ENCODE measurements at regions not wholly inside any gene's neighbourhood (a gene's known extent, or its start where the extent isn't known, plus 50 kb on each side); places are given as distances from the start of the nearest gene placed in this dataset.

DNA sequence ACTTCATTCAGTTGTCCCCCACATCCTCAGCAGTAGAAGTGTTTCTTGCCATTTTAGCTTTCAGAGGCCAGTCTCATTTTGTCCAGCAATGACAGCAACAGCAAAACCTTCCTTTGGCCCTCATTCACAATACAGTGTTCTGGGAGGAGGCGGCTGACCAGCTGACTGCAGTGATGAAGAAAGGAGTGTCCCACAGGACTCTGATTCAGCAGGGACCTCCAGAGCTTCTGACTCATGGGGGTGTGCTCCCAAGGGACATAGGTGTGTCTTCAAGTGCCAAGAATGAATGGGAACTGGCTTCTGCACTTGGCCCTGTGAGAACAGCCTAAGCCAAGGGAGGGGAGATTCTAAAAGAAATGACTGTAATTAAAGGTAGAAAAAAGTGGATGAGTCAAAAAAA, 147.0 kb upstream of the PELI1 start:
- Histone ChIP-seq H3K27me3 (no peaks in the 10 kb centered on the region), H3K36me3 (no peaks in the 10 kb centered on the region), H3K27ac (no peak overlapping the region), H3K4me3 (no peak overlapping the region), H3K9me3 (ENCODE audit: low read depth) (no peaks in the 10 kb centered on the region), H3K4me1 (ENCODE audit: low read depth) (no peaks in the 10 kb centered on the region)
- no peak for TF ChIP-seq CTCF (IDR thresholded peaks at IDR 0.05; ENCODE audit: low read depth, low read length)
- DNase-seq (ENCODE audit: low read depth in 1 of 2, low spot score in 1 of 2), result peak in 1 of 2 donors; percentile 72

DNA sequence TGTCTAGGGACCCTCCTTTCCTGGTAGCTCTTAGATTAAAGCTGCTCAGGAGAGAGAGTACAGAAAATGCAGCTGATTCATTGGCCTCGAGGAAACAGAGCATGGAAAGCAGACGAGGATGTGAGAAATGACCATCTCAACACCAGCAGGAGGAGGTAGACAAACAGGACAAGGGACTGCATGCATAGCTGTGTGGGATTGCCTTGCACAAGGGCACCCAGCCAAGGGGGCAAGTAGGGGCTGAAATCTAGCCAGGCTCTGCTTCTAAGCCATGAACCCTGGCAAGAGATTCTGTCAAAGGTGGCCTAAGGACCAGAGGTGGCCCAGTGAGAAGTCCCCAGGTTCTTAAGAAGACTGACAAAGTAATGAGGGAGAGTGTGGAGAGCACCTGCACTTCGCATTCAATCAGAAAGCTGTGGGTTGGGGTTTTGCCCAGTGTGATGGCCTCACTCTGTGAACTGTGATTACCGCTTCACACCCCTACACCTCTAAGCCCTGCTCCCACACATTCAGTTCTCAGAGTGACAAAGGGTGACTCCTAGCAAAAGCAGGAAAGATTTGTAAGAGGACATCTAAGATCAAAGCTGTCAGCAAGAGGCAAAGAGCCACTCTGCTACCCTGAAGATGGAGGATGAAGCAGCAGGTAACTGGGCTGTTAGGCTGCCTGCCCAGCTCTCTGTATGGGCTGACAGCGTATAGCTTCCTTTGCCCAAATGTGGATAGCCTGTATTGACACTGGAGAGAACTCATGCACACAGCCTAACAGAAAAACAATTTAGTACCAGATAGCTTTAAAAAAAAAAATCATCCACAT, 151.3 kb upstream of the PELI1 start:
- Histone ChIP-seq H3K27ac (no peak overlapping the region), H3K9me3 (ENCODE audit: low read depth) (no peaks in the 10 kb centered on the region), H3K4me3 (no peak overlapping the region), H3K27me3 (no peaks in the 10 kb centered on the region), H3K4me1 (ENCODE audit: low read depth) (no peaks in the 10 kb centered on the region), H3K36me3 (no peaks in the 10 kb centered on the region)
- DNase-seq (ENCODE audit: low read depth in 1 of 2, low spot score in 1 of 2), result no peak
- TF ChIP-seq CTCF (IDR thresholded peaks at IDR 0.05; ENCODE audit: low read depth, low read length), result no peak

- no peaks in the 10 kb centered on the region for H3K27me3 ChIP-seq
- no peak overlapping the region for H3K4me3 ChIP-seq
- no peak overlapping the region for H3K27ac ChIP-seq
- H3K4me1 ChIP-seq (ENCODE audit: low read depth), result no peaks in the 10 kb centered on the region
- H3K9me3 ChIP-seq (ENCODE audit: low read depth), result no peaks in the 10 kb centered on the region
- DNase-seq (ENCODE audit: low read depth in 1 of 2, low spot score in 1 of 2), result no peak
- H3K36me3 ChIP-seq, result no peaks in the 10 kb centered on the region
- no peak for TF ChIP-seq CTCF (IDR thresholded peaks at IDR 0.05; ENCODE audit: low read depth, low read length)
These were observed 151.9 kb upstream of the PELI1 start for GRCh38 chr2:64296140-64296480.

GRCh38 chr2:64296695-64297346, 152.6 kb upstream of the PELI1 start:
- peak in 1 of 2 donors; percentile 44 for DNase-seq (ENCODE audit: low read depth in 1 of 2, low spot score in 1 of 2)
- Histone ChIP-seq H3K36me3 (no peaks in the 10 kb centered on the region), H3K4me3 (no peak overlapping the region), H3K27me3 (no peaks in the 10 kb centered on the region), H3K27ac (no peak overlapping the region), H3K4me1 (ENCODE audit: low read depth) (no peaks in the 10 kb centered on the region), H3K9me3 (ENCODE audit: low read depth) (no peaks in the 10 kb centered on the region)
- TF ChIP-seq CTCF (IDR thresholded peaks at IDR 0.05; ENCODE audit: low read depth, low read length), result no peak

GRCh38 chr2:64298161-64298560, 153.9 kb upstream of the PELI1 start:
- Histone ChIP-seq H3K27ac (no peak overlapping the region), H3K4me3 (no peak overlapping the region), H3K4me1 (ENCODE audit: low read depth) (no peaks in the 10 kb centered on the region), H3K36me3 (no peaks in the 10 kb centered on the region), H3K9me3 (ENCODE audit: low read depth) (no peaks in the 10 kb centered on the region), H3K27me3 (no peaks in the 10 kb centered on the region)
- DNase-seq (ENCODE audit: low read depth in 1 of 2, low spot score in 1 of 2), result no peak
- TF ChIP-seq CTCF (IDR thresholded peaks at IDR 0.05; ENCODE audit: low read depth, low read length), result no peak
